22Rv1 (cell line): ENCODE measurements at regions not wholly inside any gene's neighbourhood (a gene's known extent, or its start where the extent isn't known, plus 50 kb on each side); places are given as distances from the start of the nearest gene placed in this dataset.

Experiments
- CTCF ChIP-seq: fragments of 450-650 bp; IDR thresholded peaks from 2 replicates; pipeline ENCODE4 v1.5.1; 2017; ENCODE audit warnings: mild to moderate bottlenecking
- ZFX ChIP-seq: fragments of 450-650 bp; IDR thresholded peaks from 2 replicates; pipeline ENCODE4 v1.6.1; 2017; ENCODE audit warnings: antibody characterized with exemption, borderline replicate concordance

GRCh38 chr6:22884456-22884855 is 315.1 kb downstream of the HDGFL1 start:
- no peak for TF ChIP-seq CTCF
- no peak for TF ChIP-seq ZFX
